Small intestine (tissue), 7 donors: ENCODE measurements at regions not wholly inside any gene's neighbourhood (a gene's known extent, or its start where the extent isn't known, plus 50 kb on each side); places are given as distances from the start of the nearest gene placed in this dataset.

Source experiments
- DNase-seq, 2 donors: peaks; one replicate each; pipeline versions ENCODE4 v3.0.0 to v3.0.0-alpha.2; 2013
- FAIRE-seq: peaks from 2 replicates; lab custom pipeline; 2012; peaks lifted over from hg19 to GRCh38; lab: Jason Lieb, UNC
- H3K27ac ChIP-seq, 3 donors: one replicate each; pipeline ENCODE4 v1.5.1; 2013; ENCODE audit warnings: low read length in 2 of 3, mild to moderate bottlenecking in 2 of 3, control low read depth in 1 of 3, inconsistent platforms in 1 of 3, low read depth in 1 of 3, moderate library complexity in 1 of 3
- H3K27me3 ChIP-seq, 3 donors: one replicate each; pipeline ENCODE4 v1.6.1; 2013; ENCODE audit warnings: low read length in 3 of 3, inconsistent platforms in 1 of 3; ENCODE audit not compliant: control insufficient read depth in 3 of 3, insufficient read depth in 3 of 3
- H3K36me3 ChIP-seq, 3 donors: one replicate each; pipeline ENCODE4 v1.6.1; 2013; ENCODE audit warnings: low read length in 3 of 3, inconsistent platforms in 1 of 3, low read depth in 1 of 3, mild to moderate bottlenecking in 1 of 3, moderate library complexity in 1 of 3; ENCODE audit not compliant: control insufficient read depth in 3 of 3, insufficient read depth in 2 of 3
- H3K4me1 ChIP-seq, 3 donors: one replicate each; pipeline ENCODE4 v1.6.1; 2013; ENCODE audit warnings: low read length in 2 of 3, inconsistent platforms in 1 of 3, low read depth in 1 of 3, mild to moderate bottlenecking in 1 of 3, moderate library complexity in 1 of 3; ENCODE audit not compliant: control insufficient read depth in 3 of 3, insufficient read depth in 2 of 3
- H3K4me3 ChIP-seq, 3 donors: one replicate each; pipeline ENCODE4 v1.5.1; 2013; ENCODE audit warnings: low read length in 3 of 3, control low read depth in 1 of 3, inconsistent platforms in 1 of 3, low read depth in 1 of 3, mild to moderate bottlenecking in 1 of 3, moderate library complexity in 1 of 3
- H3K9me3 ChIP-seq, 2 donors: one replicate each; pipeline ENCODE4 v1.6.1; 2013; ENCODE audit warnings: low read depth in 1 of 2, low read length in 1 of 2; ENCODE audit not compliant: control insufficient read depth in 2 of 2, insufficient read depth in 1 of 2
- WGBS, 3 donors: extraction: QIAGEN DNeasy Blood & Tissue Kit; methylation state at CpG; one replicate each; pipeline ENCODE4 v1.1.7; 2013; 5-methylcytosine and 5-hydroxymethylcytosine counted together
- donor health status: healthy with polysubstance abuse.
- donor health status: control.
- donor health status: control.
- donor health status: Bipolar disorder and iron deficiency.
- donor health status: healthy.

- DNase-seq, result no peak
- Histone ChIP-seq H3K4me1 (no peaks in the 10 kb centered on the region), H3K4me3 (no peak overlapping the region), H3K27ac (no peak overlapping the region), H3K27me3 (peaks cover 0 to 3% (median 0%) of the 10 kb centered on the region in 3 donors), H3K36me3 (no peaks in the 10 kb centered on the region), H3K9me3 (no peaks in the 10 kb centered on the region)
- WGBS, 3 donors, result 42 to 81% (median 63%) methylated on average over 1 of the region's 1 CpG
- no peak for FAIRE-seq
Measured at GRCh38 chr2:176540995-176541394, 271.8 kb downstream of the MTX2 start.

- WGBS, 3 donors, result 38 to 48% (median 44%) methylated on average over 1 of the region's 1 CpG
- Histone ChIP-seq H3K36me3 (no peaks in the 10 kb centered on the region), H3K4me3 (no peak overlapping the region), H3K27me3 (peaks cover 0 to 3% (median 0%) of the 10 kb centered on the region in 3 donors), H3K9me3 (no peaks in the 10 kb centered on the region), H3K4me1 (no peaks in the 10 kb centered on the region), H3K27ac (no peak overlapping the region)
- DNase-seq (no peak), FAIRE-seq (no peak)
Measured at GRCh38 chr2:176542476-176542875, 273.2 kb downstream of the MTX2 start.

GRCh38 chr2:176544557-176544956 lies 275.3 kb downstream of the MTX2 start:
- DNase-seq, result no peak
- peaks cover 0 to under 1% (median 0%) of the 10 kb centered on the region in 3 donors for H3K27me3 ChIP-seq
- WGBS, 3 donors, result 85 to 91% (median 88%) methylated on average over 4 of the region's 4 CpGs
- H3K4me3 ChIP-seq, result no peak overlapping the region
- no peak overlapping the region for H3K27ac ChIP-seq
- no peaks in the 10 kb centered on the region for H3K9me3 ChIP-seq
- FAIRE-seq, result no peak
- no peaks in the 10 kb centered on the region for H3K36me3 ChIP-seq
- H3K4me1 ChIP-seq, result no peaks in the 10 kb centered on the region

GRCh38 chr2:176544991-176545956 lies 276.0 kb downstream of the MTX2 start:
- WGBS, 3 donors, result 56 to 68% (median 62%) methylated on average over 4 of the region's 4 CpGs
- no peak for FAIRE-seq
- Histone ChIP-seq H3K4me3 (no peak overlapping the region), H3K4me1 (no peaks in the 10 kb centered on the region), H3K36me3 (no peaks in the 10 kb centered on the region), H3K9me3 (no peaks in the 10 kb centered on the region), H3K27ac (no peak overlapping the region), H3K27me3 (peaks cover 0 to 3% (median 0%) of the 10 kb centered on the region in 3 donors)
- DNase-seq, result no peak

- Histone ChIP-seq H3K27me3 (peaks cover 0 to 4% (median 0%) of the 10 kb centered on the region in 3 donors), H3K36me3 (no peaks in the 10 kb centered on the region), H3K4me1 (no peaks in the 10 kb centered on the region), H3K27ac (no peak overlapping the region), H3K9me3 (no peaks in the 10 kb centered on the region), H3K4me3 (no peak overlapping the region)
- WGBS, 3 donors, result 72 to 83% (median 81%) methylated on average over 4 of the region's 4 CpGs
- FAIRE-seq (no peak), DNase-seq (no peak)
Measured at GRCh38 chr2:176546550-176546949, 277.3 kb downstream of the MTX2 start.

- DNase-seq, result no peak
- no peak for FAIRE-seq
- H3K9me3 ChIP-seq, result no peaks in the 10 kb centered on the region
- peak overlapping the region in 1 of 3 donors; percentile 74 for H3K27ac ChIP-seq
- H3K27me3 ChIP-seq, result peaks cover 0 to 16% (median 3%) of the 10 kb centered on the region in 3 donors
- no peaks in the 10 kb centered on the region for H3K36me3 ChIP-seq
- H3K4me3 ChIP-seq, result no peak overlapping the region
- 51 to 63% (median 59%) methylated on average over 1 of the region's 1 CpG for WGBS, 3 donors
- H3K4me1 ChIP-seq, result peaks cover 0 to 10% (median 3%) of the 10 kb centered on the region in 3 donors
Measured at GRCh38 chr2:176552501-176553135, 283.4 kb downstream of the MTX2 start.

GRCh38 chr2:176553685-176554100 lies 284.5 kb downstream of the MTX2 start:
- peaks cover 0 to 19% (median 3%) of the 10 kb centered on the region in 3 donors for H3K27me3 ChIP-seq
- no peaks in the 10 kb centered on the region for H3K9me3 ChIP-seq
- peak overlapping the region in 2 of 3 donors; percentile 25 to 43 for H3K4me3 ChIP-seq
- FAIRE-seq (no peak), DNase-seq (peak; percentile 31 to 46)
- H3K4me1 ChIP-seq, result peaks cover 0 to 10% (median 3%) of the 10 kb centered on the region in 3 donors
- H3K36me3 ChIP-seq, result no peaks in the 10 kb centered on the region
- H3K27ac ChIP-seq, result peak overlapping the region in 2 of 3 donors; percentile 74 to 75
- WGBS, 3 donors, result 1 to 2% (median 1%) methylated on average over 16 of the region's 16 CpGs
